ENCODE measurements at regions not wholly inside any gene's neighbourhood (a gene's known extent, or its start where the extent isn't known, plus 50 kb on each side); places are given as distances from the start of the nearest gene placed in this dataset.

GRCh38 chr2:67522148-67522547, 125.0 kb downstream of the ETAA1 start:
- no peak for DNase-seq

- no peak for DNase-seq
Observed at GRCh38 chr2:67524213-67524612, 127.1 kb downstream of the ETAA1 start.

- DNase-seq, result no peak
Observed at GRCh38 chr2:67524777-67525176, 127.6 kb downstream of the ETAA1 start.

DNA sequence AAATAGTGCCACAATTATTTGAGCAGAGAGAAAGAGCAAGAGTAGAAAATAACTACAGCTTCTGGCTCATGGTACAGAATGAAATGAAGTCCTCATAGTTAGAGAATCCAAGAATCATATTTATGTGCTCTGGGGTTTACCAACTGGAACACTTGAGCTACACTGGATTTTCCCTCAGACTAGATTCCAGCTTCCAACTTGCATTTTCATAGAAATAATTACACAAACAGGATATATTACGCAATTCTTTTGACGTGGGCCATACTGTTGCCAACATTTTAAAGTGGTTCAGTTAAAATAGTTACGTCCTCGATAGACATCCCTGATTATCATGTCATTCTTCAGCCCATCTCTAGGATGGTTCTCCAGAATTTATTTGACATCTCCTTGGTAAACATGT, 129.2 kb downstream of the ETAA1 start:
- DNase-seq, result no peak

DNA sequence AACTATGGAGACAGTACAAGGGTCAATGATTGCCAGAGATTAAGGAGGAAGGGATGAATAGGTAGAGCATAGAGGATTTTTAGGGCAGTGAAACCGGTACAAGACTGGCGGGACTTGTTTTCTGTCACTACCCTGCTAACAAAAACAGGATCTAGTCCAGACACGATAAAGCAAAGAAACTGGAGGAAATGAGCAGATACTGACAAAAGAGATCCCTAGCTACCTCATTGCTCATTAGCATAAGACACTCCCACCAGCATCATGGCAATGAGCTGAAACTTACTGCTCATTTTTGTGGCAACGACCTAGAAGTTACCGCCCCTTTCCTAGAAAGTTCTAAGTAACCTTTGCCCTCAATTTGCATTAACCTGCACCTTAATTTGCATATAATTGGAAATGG, 131.2 kb downstream of the ETAA1 start:
- no peak for DNase-seq

DNA sequence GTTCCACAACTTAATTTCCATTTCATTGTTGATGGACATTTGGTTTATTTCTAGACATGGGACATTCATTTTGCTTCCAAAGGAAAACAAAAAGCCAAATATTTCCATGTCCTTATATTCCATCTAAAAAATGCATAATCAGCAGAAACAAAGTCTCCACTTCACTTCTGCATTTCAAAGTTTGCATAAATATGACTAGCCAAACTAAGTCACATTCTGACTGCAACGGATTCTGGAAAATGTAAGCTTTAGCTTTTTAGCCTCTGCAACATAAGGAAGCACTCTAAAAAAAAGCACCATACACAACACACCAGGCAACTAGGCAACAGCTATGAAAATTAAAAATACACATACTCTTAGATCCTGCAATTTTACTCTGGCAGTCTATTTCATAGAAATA, 135.3 kb downstream of the ETAA1 start:
- no peak for DNase-seq

- no peak for DNase-seq
Observed at GRCh38 chr2:67534745-67535144, 137.6 kb downstream of the ETAA1 start.

DNA sequence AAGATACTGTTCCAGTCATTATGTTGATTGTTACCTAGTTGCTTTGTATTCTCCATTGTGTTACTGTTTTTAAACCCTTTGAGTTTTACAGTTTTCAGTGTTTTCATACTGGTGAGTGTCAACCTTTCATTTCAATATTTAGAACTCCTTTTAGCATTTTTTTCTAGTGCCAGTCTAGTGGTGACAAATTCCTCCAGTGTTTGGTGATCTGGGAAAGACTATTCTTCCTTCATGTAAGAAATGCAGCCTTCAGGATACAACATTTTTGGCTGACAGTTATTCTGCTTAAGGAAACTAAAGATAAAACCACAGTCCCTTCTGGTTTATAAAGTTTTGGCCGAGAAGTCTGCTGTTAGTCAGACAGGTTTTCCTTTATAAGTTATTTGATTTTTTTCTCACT, 143.8 kb downstream of the ETAA1 start:
- no peak for DNase-seq

DNA sequence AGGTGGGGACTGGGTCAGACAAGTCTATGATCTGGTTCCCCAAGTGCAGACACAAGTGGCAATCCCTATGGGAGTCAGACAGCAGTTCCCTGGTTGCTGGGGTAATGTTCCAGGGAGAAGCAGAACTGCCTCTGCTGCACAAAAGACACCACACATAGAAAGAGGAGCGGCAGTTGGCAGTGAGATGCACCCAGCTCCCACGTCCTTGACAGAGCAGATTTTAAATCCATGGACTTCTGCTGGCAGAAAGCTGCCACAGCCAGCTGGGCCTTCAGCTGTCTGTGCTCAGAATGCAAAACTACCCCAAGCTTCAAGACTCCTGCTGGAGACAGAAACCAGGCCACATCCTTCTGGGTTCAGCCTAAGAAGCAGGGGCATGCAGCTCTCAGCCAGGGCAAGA, 147.2 kb downstream of the ETAA1 start:
- DNase-seq, result no peak

- no peak for DNase-seq
Observed at GRCh38 chr2:67548317-67549201, 151.4 kb downstream of the ETAA1 start.

GRCh38 chr2:67559156-67559555, 162.0 kb downstream of the ETAA1 start:
- no peak for DNase-seq

DNA sequence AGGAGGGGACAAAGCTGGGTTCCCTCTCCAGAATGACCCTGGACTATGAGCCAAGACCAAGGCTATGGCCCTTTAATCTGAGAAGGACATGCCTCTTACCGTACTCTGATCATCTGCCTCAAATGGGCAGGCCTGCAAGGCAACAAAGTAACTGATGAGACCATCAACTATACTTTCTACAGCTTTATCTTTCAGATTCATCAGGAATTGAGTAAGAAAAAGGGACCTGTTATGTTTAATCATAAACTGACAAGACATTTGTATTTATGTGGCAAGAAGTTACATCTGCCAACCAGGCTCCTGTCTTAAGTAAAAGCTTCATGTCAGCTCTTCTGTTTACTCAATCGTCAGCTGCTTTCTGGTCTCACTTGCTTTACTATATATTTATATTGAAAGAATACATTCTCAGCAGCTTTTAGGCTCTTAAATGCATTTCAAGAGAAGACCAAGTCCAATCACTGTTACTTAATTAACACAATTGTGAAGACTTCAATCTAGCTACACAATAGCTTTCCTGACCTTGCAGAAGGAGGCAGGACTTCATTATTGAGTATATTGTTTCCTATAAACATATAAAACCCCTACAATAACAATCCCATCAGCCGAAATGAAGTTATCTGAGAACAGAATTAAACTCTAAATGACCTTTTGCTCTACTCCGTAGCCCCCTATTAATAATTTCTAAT, 163.8 kb downstream of the ETAA1 start:
- no peak for DNase-seq

- DNase-seq, result no peak
Observed at GRCh38 chr2:67561457-67561965, 164.4 kb downstream of the ETAA1 start.

DNA sequence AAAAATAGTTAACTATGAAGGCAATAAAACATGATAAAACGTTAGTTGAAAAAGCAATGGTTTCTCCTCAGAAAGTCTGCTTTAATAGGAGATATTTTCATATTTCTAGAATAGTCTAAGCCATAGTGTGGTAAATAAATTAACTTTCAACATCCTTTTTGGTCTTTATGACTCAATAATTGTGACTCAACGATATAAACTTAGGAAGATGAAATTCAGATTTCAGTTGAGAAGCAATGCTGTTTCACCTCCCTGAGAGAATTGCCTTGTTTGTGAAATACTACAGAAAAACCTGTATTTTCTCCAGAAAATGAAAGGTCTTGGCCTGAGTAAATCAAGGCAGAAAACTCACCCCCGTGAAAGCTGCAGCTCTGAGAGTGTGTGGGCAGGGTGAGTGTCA, 166.9 kb downstream of the ETAA1 start:
- DNase-seq, result no peak

GRCh38 chr2:67564626-67565025, 167.5 kb downstream of the ETAA1 start:
- DNase-seq, result no peak

DNA sequence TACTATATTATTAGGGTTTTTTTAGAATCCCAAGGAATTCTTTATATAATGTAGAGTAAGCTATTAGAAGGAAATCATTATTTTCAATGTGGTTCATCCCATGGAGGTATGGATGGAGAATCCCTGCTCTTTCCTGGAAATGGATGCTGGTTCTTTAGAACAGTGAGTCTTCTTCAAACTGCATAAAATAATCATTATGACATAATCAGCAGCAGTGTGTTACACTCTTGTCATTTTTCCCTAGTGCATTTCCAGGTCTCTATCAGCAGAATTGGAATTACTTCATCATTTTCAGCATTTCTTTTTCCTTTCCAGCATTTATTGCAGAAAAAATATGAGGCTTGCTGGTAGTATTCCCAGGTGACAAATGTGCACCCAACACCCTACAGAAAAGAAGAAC, 168.1 kb downstream of the ETAA1 start:
- DNase-seq, result no peak

- no peak for DNase-seq
Observed at GRCh38 chr2:67565761-67566160, 168.6 kb downstream of the ETAA1 start.

DNA sequence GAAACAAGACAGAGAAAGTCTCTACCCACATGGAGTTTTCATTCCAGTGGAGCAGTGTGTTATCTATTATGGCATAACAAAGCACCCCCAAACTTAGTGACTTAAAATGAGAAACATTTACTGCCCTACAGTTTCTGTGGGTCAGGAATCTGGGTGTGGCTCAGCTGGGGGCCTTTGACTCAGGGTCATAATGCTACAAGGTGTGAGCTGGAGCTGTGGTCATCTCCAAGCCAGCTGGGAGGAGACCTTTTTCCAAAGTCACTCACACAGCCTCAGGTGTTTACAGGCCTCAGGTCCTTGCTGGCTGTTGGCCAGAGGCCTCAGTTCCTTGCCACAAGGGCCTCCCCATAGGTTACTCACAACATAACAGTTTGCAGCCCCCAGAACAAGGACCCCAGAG, 169.2 kb downstream of the ETAA1 start:
- DNase-seq, result no peak

- no peak for DNase-seq
Observed at GRCh38 chr2:67566958-67567635, 170.0 kb downstream of the ETAA1 start.

DNA sequence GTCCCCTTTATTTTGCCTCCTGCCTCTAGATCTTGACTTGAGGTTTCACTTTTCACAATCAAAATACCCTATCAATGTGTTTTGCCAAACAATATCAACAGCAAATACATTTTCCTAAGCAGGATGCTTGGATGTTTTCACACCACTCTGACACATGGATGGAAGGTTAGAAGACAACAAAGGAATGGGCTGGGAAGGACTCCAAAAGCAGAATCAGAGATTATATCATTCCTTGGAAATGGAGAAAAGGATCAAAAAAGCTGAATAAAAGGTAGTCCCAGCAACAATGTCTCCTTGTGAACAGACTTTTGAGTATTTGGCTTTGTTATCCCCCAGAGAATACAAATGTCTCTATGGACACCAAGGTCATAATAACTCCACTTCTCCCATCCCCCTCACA, 170.8 kb downstream of the ETAA1 start:
- DNase-seq, result no peak

- DNase-seq, result no peak
Observed at GRCh38 chr2:67570611-67571010, 173.5 kb downstream of the ETAA1 start.

- no peak for DNase-seq
Observed at GRCh38 chr2:67571785-67572718, 174.9 kb downstream of the ETAA1 start.
